HG02981 (cell line): ENCODE measurements at regions not wholly inside any gene's neighbourhood (a gene's known extent, or its start where the extent isn't known, plus 50 kb on each side); places are given as distances from the start of the nearest gene placed in this dataset.

ENCODE experiments used
- ATAC-seq: cut with Tn5 transposase; IDR thresholded peaks from one replicate; pipeline ENCODE4 v1.9.1; 2021; ENCODE audit warnings: mild to moderate bottlenecking, moderate library complexity; ENCODE audit not compliant: unreplicated experiment

DNA sequence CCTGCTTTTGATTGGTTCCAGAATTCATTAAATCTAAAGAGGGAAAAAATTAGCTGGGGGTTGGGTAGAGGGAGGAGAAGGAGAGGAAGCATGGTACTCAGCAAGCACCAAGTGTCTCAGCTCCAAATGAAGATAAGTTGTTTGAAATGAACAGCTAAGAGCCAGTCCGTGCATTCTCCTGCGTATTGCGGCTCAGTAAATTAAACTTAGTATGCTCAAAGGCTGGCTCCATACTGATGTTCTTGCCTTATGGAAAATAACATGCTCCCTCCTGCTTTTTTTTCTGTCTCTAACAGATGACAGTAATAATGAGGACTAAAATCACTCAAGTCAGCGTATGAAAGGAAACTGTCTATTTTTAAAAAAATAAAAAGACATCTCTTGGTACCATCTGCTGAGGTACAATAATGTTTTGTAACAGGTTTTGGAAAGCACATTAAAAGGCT is 161.0 kb downstream of the SPATA31D1 start:
- ATAC-seq, result no peak

DNA sequence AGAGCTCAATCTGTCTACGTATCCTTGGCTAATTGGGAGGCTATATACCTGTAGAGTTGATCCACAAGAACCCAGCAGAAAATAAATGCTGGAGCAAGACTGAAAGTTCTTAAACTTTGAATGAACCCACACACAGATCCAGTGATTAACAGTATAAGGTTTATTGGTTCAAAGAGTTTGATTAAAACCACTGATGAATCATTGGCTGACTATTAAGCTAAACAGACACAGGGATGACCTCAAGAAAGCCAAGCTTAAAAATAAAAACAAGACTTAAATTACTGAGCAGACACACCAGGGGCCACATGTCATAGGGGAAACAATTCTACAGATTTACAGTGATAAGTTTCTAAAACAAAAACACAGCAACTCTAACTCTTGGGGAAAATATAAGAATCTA is 163.6 kb downstream of the SPATA31D1 start:
- ATAC-seq, result no peak

DNA sequence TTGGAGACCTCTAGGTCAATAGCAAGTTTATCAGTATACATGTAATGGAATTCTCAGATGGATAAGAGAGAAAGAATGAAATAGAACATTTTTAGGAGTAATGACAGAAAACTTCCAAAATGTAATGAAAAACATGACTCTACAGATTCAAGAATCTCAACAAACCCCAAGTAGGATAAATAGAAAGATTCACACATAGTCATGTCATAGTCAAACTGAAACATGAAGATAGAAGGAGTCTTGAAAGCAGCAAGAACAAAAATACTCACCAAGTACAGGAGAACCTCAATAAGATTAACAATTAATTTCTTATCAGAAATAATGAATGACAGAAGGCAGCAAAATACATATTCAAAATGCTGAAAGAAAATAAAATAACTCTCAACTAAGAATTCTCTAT is 164.5 kb downstream of the SPATA31D1 start:
- ATAC-seq, result no peak

DNA sequence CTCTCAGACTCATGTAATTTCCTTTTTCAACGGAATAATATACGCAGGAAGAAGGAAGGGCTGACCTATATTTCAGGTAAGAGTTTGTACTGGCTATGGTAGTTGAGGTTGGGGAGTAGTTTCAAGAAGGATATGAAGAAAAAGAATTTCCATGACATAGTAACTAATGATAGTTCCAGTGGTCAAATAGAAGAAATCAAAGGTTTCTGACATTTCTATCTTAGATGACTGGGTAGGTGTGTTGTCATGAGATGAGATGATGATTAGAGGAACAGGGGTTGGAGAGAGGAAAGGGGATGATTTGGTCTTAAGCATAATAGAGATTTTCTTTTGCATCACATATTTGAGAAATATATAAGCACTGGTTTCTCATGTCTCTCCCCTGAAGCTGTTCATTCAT is 166.0 kb downstream of the SPATA31D1 start:
- no peak for ATAC-seq

DNA sequence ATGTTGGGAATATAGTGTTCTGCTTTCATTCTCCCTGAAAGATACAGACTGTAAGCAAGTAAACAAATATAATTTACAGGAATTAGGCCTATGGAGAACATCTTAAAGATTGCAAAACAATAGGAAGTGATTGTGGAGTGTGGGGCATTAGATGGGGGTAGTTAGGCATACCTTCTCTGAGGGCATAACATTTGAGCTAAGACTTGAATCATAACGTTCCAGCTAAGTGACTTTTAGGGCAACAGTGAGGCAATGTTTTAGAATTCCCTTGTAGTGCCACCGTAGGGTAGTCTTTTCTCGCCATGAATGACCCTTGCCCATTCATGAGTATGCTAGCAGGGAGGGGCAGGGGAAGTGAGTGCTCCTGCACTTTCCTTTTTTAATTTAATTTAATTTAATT is 173.3 kb downstream of the SPATA31D1 start:
- ATAC-seq, result no peak

DNA sequence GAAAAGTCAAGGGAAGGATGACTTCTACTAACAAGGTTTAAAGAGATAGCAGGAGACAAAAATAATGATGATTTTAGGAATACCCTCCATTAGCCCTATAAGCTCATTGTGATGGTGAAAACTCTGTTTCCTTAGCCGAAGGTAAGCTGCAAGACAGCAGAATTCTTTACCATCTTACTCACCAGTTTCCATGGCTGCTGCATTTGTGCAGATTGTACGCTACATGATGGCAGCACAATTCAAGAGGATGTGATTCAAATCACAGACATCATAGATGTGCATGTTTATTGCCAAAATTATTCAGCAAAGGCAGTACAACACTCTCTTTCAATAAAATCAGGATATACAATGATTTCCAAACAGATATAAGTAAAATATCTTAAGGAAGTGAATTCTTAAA is 175.6 kb downstream of the SPATA31D1 start:
- no peak for ATAC-seq

DNA sequence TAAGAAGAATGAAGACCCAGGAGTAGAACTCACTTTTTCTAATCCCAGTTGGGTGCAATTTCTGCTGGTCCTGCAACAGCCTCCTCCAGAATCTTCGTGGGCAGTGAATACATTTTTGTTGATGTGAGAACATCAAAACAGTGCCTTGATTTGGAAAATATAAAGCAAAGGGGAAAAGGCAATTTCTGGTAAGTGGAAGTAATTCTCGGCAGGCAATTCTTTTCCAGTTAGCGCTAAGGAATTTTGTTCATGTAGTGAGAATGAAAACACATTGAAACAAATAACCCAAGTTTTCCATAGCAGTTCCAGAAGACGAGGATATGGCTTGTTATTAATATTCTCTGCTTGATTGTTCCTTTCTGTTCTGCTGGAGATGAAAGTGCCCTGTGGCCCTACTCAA is 178.7 kb downstream of the SPATA31D1 start:
- ATAC-seq, result no peak

DNA sequence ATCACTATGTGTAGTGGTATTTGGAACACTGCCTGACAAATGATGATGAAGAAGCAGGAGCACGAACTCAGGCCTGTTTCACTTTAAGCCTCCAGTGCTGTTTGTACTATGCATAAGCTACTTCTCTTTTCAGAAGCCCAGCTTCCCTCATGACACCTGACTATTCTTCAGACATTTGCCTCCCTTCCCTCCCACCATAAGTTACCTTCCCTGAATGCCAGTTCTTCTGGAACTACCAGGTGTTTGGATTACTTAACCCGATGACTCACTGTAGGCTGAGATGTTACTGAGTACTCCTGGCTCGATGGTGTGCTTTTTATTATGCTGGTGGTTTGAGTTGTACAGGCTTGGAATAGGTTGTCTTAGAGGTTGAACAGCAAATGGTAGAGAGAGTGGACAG is 180.0 kb downstream of the SPATA31D1 start:
- no peak for ATAC-seq

DNA sequence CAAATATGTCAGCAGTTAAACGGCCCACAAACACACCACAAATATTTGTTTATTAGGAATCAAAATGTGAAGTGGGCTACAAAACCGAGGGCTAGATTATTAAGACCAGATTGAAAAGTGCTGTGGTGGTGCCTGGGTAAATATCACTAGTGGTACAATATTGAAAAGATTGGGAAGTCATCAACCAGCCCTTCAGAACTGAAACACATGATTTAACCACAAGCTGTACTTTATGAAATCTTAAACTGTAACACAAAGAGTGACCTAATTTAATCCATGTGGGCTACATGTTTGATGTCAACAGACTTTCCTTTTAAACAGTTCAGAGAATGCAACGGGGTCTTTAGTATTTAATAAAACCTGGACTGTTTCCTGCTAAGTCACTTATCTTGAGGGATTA is 182.3 kb downstream of the SPATA31D1 start:
- no peak for ATAC-seq

DNA sequence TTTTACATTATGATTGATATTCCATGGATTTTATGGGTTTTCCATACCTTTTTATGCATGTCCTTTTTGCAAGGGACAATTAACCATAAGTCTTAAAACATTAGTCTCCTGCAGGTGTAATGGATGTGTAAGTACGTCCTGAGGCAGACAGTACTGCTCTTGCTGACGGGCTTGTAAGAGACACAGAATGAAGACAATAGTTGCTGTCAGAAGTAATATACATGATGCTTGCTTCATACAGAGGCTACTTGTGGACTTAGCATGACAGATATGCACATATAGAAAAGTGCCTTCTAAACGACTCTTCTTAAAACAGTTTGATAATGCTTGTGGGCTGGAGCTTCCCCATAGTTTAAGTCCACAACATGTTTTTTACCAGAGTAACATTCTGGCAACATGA is 182.7 kb downstream of the SPATA31D1 start:
- ATAC-seq, result no peak

DNA sequence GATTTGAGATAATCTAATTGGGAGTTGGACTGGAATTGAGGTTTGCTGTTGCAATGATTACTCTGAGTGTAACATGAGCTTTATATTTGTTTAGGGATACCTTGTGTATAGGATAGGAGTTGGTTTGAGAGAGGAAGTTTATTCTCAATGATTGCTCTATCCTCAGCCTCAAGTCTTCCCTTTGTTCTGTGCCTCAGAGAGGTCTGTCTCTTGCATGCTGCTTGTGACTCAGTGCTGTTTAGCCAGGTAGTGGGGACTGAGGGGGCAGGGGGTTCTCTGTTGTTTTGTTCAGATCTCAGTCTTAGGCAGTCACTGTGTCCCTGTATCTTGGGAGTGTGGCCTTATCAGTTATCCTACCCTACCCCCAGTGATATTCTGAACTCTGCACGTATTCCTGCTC is 192.1 kb downstream of the SPATA31D1 start:
- no peak for ATAC-seq

DNA sequence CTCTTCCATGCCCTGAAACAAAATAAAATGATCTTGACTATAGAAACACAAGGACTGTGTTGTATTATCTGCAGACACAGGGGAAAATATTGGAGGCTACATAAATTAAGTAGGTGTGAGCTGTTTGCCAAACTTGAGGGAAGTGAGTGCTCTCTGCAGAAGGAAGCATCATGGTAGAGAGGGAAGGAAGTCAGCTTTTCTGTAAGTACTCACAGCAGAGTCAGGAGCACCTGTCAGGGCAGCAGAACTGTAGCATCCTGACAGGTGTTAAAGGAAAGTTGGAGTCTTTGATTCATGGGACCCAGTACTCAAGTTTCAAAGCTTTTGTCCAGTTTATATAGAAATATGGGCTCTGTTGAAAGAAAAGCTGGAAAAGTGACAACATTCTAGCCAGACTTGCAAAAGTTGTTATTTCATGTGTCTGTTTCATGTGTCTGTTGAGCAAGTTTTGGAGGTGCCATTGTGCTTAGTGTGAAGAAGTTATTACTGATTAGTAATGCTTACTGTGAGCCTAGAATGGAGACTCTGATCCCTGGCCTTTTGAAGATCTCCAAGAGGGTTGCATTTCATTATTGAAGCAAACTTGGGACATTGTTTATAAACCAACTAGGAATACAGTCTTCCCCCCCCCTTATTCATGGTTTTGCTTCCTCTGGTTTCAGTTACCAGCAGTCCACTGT is 194.7 kb downstream of the SPATA31D1 start:
- ATAC-seq, result no peak

DNA sequence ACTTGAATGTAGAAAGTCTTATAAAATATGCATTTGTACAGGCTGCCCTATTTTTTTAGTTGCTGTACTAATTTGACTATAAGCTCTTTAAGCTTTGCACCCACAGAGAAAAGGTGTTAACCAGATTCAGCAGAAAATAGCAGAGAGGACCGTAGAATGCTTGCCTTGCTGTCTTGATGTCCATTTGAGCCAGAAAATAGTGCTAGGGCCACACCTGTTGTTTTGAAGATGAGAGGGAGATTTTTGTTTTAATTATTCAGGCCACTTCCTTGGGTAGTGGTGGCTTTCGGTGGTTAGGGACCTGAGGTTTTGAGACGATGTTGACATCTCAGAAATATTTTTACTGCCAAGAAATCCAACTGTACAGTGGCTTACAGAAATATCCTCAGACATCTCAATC is 196.0 kb downstream of the SPATA31D1 start:
- peak; percentile 83 for ATAC-seq

DNA sequence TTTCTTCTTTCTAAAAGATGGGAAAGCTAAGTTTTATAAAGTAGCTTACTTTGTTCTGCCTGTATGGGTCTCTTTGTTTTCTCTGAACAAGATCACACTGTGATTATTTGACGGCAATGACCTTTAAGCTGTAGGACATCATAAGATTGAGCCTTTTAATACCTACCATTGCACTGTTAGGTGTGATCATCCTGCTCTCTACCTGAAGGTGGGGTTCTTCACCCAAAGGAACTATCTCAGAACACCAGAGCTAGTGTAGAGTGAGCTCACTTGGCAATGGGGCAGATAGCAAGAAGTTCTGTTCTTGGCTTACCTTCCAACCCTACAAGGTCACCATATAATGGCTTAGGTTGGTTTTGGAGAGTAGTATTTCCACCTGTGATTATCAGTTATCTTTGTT is 200.2 kb downstream of the SPATA31D1 start:
- ATAC-seq, result no peak

DNA sequence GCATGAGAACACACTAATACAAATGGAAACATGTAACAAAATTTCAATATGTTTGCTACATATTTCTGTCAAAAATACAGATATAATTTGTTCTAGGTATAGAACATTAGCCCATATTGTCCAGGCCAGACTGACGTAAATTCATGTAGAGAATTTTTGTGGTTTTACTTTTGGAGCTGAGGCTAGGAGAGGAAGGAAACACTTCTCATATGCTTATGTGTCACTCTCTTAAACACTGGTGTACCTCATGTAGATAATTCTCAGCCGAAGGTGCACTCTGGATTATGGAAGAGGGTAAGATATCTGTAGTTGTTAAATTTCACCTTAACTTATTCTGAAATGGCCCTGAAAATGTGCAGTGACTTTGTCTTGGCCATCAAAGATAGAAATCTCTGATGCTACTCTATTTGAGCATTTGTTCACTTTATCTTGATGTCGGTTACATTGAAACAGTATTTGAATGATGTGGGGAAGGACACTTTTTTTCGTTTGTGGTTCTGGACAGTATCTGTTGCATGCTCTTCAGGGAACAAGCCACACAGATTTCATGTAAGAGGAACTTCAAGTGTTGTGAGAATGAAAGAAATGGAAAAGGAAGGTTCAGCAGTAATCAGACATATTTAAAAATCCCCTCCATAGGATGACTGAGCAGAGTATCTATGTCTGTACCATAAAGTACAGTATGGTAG is 202.7 kb downstream of the SPATA31D1 start:
- ATAC-seq, result no peak

DNA sequence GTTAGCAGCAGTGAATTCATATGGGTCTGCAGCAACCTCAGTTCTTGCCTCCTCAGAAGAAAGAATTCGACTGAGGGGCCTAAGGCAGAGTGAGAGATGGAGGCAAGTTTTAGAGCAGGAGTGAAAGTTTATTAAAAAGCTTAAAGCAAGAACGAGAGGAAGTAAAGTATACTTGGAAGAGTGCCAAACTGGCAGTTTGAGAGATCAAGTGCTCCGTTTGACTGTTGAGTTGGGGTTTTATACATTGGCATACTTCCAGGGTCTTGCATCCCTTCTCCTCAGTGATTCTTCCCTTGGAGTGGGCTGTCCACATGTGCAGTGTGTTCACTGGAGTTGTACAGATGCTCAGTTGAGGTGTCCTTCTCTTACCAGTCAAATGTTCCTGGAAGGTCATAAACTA is 203.6 kb downstream of the SPATA31D1 start:
- ATAC-seq, result no peak

DNA sequence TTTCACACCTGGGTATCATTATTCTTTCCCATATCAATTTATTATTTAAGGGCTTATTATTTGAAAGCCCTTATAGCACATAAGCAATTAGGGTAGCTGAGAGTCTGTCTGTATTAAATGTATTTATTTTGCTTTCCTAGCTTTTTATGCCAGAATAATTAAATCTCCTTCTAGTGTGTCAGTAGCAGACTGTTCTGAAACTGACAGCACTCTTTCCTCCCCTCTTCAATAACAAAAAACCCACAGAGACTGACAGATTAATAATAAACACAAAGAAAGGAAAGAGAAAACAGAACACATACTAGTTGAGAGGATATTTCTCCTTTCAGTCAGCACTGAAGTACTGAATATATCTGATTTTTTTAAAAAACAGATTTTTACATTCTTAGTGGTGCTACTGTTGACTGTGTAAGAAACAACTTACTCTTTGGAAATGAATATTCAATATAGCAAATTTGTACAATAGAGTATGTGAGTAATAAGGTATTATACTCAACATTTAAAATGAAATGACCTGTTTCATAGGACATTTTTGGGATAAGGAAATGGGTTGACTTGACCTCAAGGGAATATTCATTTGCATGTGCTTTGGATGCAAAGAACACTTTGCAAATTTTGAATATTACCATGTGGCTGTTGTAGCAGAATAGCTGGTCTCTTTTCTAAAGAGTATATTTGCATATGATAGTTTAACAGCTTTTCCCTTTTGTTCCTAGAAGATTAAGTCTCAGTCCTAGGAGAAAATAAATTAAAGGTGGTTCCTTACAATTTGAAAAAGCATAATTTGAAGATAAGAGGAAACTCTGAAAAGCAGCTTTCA is 208.3 kb downstream of the SPATA31D1 start:
- ATAC-seq, result no peak

DNA sequence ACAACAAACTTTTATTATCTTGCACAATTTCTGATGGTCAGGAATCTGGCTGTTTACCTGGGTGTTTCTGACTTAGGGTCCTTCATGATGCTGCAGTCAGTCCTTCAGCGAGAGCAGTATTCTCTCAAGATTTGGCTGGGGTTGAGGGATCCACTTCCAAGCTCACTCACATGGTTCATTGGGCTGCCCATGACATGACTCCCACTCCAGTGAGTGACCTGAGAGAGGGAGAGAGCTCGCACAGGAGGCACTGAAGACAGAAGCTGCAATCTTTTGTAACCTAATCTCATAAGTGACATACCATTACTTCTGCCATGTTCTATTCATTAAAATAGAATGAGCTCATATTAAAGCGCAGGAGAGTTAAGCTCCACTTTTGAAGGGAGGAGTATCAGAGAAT is 212.6 kb downstream of the SPATA31D1 start:
- no peak for ATAC-seq

DNA sequence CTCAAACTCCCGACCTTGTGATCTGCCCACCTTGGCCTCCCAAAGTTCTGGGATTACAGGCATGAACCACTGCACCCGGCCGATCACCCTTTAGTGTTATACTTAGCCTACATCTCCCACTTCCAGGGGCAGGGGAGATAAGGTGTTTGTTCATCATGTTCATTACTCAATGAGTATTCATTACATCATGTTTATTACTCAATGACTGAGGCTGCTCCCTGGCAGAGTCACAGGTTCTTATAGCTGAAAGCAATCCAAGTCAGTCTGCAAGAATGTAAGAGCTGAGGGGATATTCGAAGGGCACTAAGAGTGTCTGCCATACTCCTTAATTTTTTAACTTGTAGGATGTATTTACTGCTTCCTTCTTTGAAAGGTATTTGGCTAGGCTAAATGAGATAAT is 214.2 kb downstream of the SPATA31D1 start:
- no peak for ATAC-seq

DNA sequence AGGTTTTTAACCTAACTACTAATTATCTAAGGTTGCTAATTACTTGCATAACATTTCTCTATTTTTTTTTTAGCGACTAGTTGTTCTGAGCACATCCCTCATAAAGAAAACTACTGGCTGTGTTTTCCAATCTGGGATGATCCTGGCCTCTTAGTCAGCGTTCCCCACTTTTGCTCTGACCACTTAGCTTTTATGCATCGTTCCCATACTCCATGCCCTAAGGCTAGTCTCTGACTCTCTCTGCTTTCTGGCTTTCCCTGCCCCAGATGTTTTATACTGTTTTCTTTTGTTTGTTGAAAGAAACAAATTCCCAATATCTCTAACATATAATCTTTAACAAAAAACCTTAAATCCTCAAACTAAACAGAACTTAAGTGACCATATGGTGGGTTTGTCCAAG is 217.9 kb downstream of the SPATA31D1 start:
- ATAC-seq, result no peak

DNA sequence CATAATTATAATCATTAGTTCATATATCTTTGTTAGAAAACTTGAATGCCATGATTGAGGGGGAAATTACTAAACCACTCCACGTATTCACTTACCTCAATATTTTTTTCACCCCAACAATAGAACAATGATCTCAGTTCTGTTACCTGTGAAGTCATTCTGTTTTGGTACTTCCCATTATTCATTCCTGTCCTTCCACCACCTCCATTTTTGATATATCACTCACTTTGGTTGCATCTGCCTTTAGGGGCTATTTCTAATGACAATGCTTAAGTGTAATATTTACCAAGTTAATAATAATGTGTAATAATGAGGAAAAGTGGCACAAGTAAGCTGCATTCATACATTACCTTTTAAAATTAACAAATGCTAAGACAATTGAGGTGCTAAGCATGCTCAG is 218.4 kb downstream of the SPATA31D1 start:
- peak; percentile 52 for ATAC-seq
